ENCODE measurements at regions not wholly inside any gene's neighbourhood (a gene's known extent, or its start where the extent isn't known, plus 50 kb on each side); places are given as distances from the start of the nearest gene placed in this dataset.

DNA sequence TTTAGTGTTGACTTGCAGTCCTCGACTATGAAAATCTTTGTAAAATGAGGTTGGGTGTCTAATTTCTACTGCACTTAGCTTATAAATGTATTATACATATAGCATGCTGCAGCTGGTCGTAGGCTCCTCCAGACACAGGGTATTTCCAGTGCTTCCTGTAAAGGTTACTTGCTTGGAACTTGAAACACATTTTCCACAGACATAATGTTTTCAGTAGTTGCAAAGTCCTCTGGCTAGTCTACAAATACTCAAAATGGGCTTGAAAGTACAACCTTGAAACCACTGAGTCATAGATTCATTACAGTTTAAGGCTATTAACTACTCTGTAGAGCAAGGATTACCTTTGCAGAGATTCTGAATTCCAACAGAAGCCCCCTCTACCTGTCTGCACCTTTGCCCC, 464.1 kb downstream of the RAP2B start:
- TF ChIP-seq, protein P1, sequence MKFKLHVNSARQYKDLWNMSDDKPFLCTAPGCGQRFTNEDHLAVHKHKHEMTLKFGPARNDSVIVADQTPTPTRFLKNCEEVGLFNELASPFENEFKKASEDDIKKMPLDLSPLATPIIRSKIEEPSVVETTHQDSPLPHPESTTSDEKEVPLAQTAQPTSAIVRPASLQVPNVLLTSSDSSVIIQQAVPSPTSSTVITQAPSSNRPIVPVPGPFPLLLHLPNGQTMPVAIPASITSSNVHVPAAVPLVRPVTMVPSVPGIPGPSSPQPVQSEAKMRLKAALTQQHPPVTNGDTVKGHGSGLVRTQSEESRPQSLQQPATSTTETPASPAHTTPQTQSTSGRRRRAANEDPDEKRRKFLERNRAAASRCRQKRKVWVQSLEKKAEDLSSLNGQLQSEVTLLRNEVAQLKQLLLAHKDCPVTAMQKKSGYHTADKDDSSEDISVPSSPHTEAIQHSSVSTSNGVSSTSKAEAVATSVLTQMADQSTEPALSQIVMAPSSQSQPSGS (CRISPR knock-in tag; IDR thresholded peaks at IDR 0.05; ENCODE audit: borderline replicate concordance, low read depth), result no peak
- TF ChIP-seq IRF2 (CRISPR knock-in tag; IDR thresholded peaks at IDR 0.05; ENCODE audit: borderline replicate concordance, low read depth), result no peak
- TF ChIP-seq, protein P2, sequence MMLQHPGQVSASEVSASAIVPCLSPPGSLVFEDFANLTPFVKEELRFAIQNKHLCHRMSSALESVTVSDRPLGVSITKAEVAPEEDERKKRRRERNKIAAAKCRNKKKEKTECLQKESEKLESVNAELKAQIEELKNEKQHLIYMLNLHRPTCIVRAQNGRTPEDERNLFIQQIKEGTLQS (CRISPR knock-in tag; conservative IDR thresholded peaks at IDR 0.05), result no peak
- no peak for TF ChIP-seq SP1 (CRISPR knock-in tag; conservative IDR thresholded peaks at IDR 0.05)
- TF ChIP-seq, protein P3, sequence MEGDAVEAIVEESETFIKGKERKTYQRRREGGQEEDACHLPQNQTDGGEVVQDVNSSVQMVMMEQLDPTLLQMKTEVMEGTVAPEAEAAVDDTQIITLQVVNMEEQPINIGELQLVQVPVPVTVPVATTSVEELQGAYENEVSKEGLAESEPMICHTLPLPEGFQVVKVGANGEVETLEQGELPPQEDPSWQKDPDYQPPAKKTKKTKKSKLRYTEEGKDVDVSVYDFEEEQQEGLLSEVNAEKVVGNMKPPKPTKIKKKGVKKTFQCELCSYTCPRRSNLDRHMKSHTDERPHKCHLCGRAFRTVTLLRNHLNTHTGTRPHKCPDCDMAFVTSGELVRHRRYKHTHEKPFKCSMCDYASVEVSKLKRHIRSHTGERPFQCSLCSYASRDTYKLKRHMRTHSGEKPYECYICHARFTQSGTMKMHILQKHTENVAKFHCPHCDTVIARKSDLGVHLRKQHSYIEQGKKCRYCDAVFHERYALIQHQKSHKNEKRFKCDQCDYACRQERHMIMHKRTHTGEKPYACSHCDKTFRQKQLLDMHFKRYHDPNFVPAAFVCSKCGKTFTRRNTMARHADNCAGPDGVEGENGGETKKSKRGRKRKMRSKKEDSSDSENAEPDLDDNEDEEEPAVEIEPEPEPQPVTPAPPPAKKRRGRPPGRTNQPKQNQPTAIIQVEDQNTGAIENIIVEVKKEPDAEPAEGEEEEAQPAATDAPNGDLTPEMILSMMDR (IDR thresholded peaks at IDR 0.05), result no peak
- TF ChIP-seq, protein P4, sequence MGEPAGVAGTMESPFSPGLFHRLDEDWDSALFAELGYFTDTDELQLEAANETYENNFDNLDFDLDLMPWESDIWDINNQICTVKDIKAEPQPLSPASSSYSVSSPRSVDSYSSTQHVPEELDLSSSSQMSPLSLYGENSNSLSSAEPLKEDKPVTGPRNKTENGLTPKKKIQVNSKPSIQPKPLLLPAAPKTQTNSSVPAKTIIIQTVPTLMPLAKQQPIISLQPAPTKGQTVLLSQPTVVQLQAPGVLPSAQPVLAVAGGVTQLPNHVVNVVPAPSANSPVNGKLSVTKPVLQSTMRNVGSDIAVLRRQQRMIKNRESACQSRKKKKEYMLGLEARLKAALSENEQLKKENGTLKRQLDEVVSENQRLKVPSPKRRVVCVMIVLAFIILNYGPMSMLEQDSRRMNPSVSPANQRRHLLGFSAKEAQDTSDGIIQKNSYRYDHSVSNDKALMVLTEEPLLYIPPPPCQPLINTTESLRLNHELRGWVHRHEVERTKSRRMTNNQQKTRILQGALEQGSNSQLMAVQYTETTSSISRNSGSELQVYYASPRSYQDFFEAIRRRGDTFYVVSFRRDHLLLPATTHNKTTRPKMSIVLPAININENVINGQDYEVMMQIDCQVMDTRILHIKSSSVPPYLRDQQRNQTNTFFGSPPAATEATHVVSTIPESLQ (CRISPR knock-in tag; IDR thresholded peaks at IDR 0.05), result no peak
- TF ChIP-seq NR2C2 (CRISPR knock-in tag; IDR thresholded peaks at IDR 0.05), result no peak
- TF ChIP-seq SMAD4 (CRISPR knock-in tag; IDR thresholded peaks at IDR 0.05), result no peak

Data from WTC11 (cell line).